Panc1 (cell line): ENCODE measurements at regions not wholly inside any gene's neighbourhood (a gene's known extent, or its start where the extent isn't known, plus 50 kb on each side); places are given as distances from the start of the nearest gene placed in this dataset.

Experiments used
- ATAC-seq: fragments of 200-7000 bp; cut with Tn5 transposase; 2 replicates; pipeline ENCODE4 v1.9.1; 2020; ENCODE audit warnings: mild to moderate bottlenecking, moderate library complexity
- BruUV-seq: library from RNA; stranded (reverse); fragments of 400-500 nt; replicated peaks from 2 replicates; lab custom pipeline; 2021; lab: Mats Ljungman, UMichigan
- CTCF ChIA-PET: fragments of 300-600 bp; sonication (Branson Sonifier 250); formaldehyde crosslinking; loops from one replicate; lab custom pipeline; 2022; ENCODE audit warnings: antibody characterized with exemption; lab: Charles Lee
- POLR2A ChIA-PET: fragments of 300-600 bp; sonication (Branson Sonifier 250); formaldehyde crosslinking; loops from one replicate; lab custom pipeline; 2022; ENCODE audit warnings: antibody characterized with exemption; lab: Charles Lee
- DNase-seq: peaks from one replicate; pipeline ENCODE4 v3.0.0-alpha.2; 2010; ENCODE audit warnings: low read depth, low spot score
- H3K27ac ChIP-seq: 2 replicates; pipeline ENCODE4 v1.5.1; 2011; ENCODE audit warnings: mild to moderate bottlenecking, low read length, inconsistent platforms
- H3K27me3 ChIP-seq: fragments of 200-500 bp; sonication (Bioruptor generic); 2 replicates; pipeline ENCODE4 v1.6.0; 2014; ENCODE audit warnings: low read length, inconsistent platforms; ENCODE audit not compliant: control insufficient read depth, insufficient read depth
- H3K36me3 ChIP-seq: fragments of 200-500 bp; sonication (Bioruptor generic); 2 replicates; pipeline ENCODE4 v1.5.1; 2014; ENCODE audit warnings: inconsistent platforms, mild to moderate bottlenecking, low read length, moderate library complexity; ENCODE audit not compliant: control insufficient read depth, insufficient read depth
- H3K4me1 ChIP-seq: 2 replicates; pipeline ENCODE4 v1.5.1; 2011; ENCODE audit warnings: inconsistent platforms, mild to moderate bottlenecking, low read length, moderate library complexity; ENCODE audit not compliant: control insufficient read depth, insufficient read depth
- H3K4me3 ChIP-seq, 2 experiments: 2 replicates each; pipeline ENCODE4 v1.5.1; 2011 to 2012; ENCODE audit warnings: low read depth in 2 of 2, low read length in 2 of 2, mild to moderate bottlenecking in 2 of 2, inconsistent platforms in 1 of 2, moderate library complexity in 1 of 2
- H3K9me3 ChIP-seq: fragments of 200-500 bp; sonication (Bioruptor generic); 2 replicates; pipeline ENCODE4 v1.5.1; 2014; ENCODE audit warnings: low read depth, mild to moderate bottlenecking, inconsistent platforms, low read length, moderate library complexity; ENCODE audit not compliant: control insufficient read depth, insufficient read depth
- CTCF ChIP-seq: fragments of 450-650 bp; IDR thresholded peaks from 2 replicates; pipeline ENCODE4 v1.5.1; 2017; ENCODE audit warnings: mild to moderate bottlenecking
- POLR2AphosphoS5 ChIP-seq: IDR thresholded peaks from 2 replicates; pipeline ENCODE4 v1.6.1; 2012; ENCODE audit warnings: mild to moderate bottlenecking, low read depth, low read length, moderate library complexity
- REST ChIP-seq, 2 experiments: IDR thresholded peaks; 2 replicates each; pipeline ENCODE4 v1.6.1; 2011 to 2012; ENCODE audit warnings: low read depth in 2 of 2, control low read depth in 1 of 2, low read length in 1 of 2, mild to moderate bottlenecking in 1 of 2, moderate library complexity in 1 of 2; ENCODE audit not compliant: insufficient read depth in 1 of 2
- SIN3A ChIP-seq: IDR thresholded peaks from 2 replicates; pipeline ENCODE4 v1.6.1; 2012; ENCODE audit warnings: low read depth, mild to moderate bottlenecking, low read length, moderate library complexity, borderline replicate concordance; ENCODE audit not compliant: insufficient read depth
- TCF7L2 ChIP-seq: IDR thresholded peaks from 2 replicates; pipeline ENCODE4 v1.6.1; 2011; ENCODE audit warnings: mild to moderate bottlenecking, low read depth, low read length, inconsistent platforms
- in situ Hi-C: cut with HindIII; loops from 2 replicates; pipeline ENCODE4 v1.10.0; 2016; ENCODE audit warnings: low sequenced_read_pairs, low pct_unique_long_range_greater_than_20kb
- intact Hi-C: fragments of 100-400 bp; cut with micrococcal nuclease; formaldehyde crosslinking; loops from one replicate; pipeline ENCODE4 v1.10.0; 2022; ENCODE audit not compliant: unreplicated experiment

- no peak for ATAC-seq
- in situ Hi-C loops, result no loop called here
Measured at GRCh38 chr18:78207942-78208341, 771.7 kb upstream of the SALL3 start.

GRCh38 chr18:78208461-78208860, 771.2 kb upstream of the SALL3 start:
- H3K9me3 ChIP-seq, result no peaks in the 10 kb centered on the region
- in situ Hi-C loops, result no loop called here
- intact Hi-C loops, result no loop called here
- TF ChIP-seq CTCF (no peak), TCF7L2 (no peak), SIN3A (no peak), REST (IDR thresholded peaks at IDR 0.05; ENCODE audit: insufficient read depth in 1 of 2, low read depth in 2 of 2, low read length in 1 of 2) (no peak), POLR2AphosphoS5 (no peak)
- ChIA-PET POLR2A (no interaction called here), CTCF (no interaction called here)
- no peak overlapping the region for H3K27ac ChIP-seq
- no TSS peak for BruUV-seq
- no peak overlapping the region for H3K4me3 ChIP-seq
- no peaks in the 10 kb centered on the region for H3K27me3 ChIP-seq
- no peaks in the 10 kb centered on the region for H3K4me1 ChIP-seq
- ATAC-seq, result no peak
- DNase-seq, result no peak
- H3K36me3 ChIP-seq, result no peaks in the 10 kb centered on the region

More at GRCh38 chr18:78207942-78208341, 771.7 kb upstream of the SALL3 start:
- no peaks in the 10 kb centered on the region for H3K27me3 ChIP-seq
- intact Hi-C loops, result no loop called here
- ChIA-PET CTCF (no interaction called here), POLR2A (no interaction called here)
- DNase-seq, result no peak
- H3K36me3 ChIP-seq, result no peaks in the 10 kb centered on the region
- no peak for TF ChIP-seq SIN3A
- no peak for TF ChIP-seq TCF7L2
- no peak for TF ChIP-seq POLR2AphosphoS5
- no TSS peak for BruUV-seq
- H3K9me3 ChIP-seq, result no peaks in the 10 kb centered on the region
- no peak overlapping the region for H3K27ac ChIP-seq
- no peaks in the 10 kb centered on the region for H3K4me1 ChIP-seq
- H3K4me3 ChIP-seq, result no peak overlapping the region

GRCh38 chr18:78213361-78213994, 766.1 kb upstream of the SALL3 start:
- no TSS peak for BruUV-seq
- no peak for DNase-seq
- no peaks in the 10 kb centered on the region for H3K9me3 ChIP-seq
- no peaks in the 10 kb centered on the region for H3K36me3 ChIP-seq
- in situ Hi-C loops (no loop called here), intact Hi-C loops (no loop called here)
- no peak overlapping the region for H3K4me3 ChIP-seq
- ATAC-seq, result no peak
- POLR2A ChIA-PET, result no interaction called here
- H3K27me3 ChIP-seq, result no peaks in the 10 kb centered on the region
- TF ChIP-seq TCF7L2 (no peak), CTCF (no peak), SIN3A (no peak), REST (IDR thresholded peaks at IDR 0.05; ENCODE audit: insufficient read depth in 1 of 2, low read depth in 2 of 2, low read length in 1 of 2) (no peak), POLR2AphosphoS5 (no peak)
- CTCF ChIA-PET, result no interaction called here
- no peak overlapping the region for H3K27ac ChIP-seq
- H3K4me1 ChIP-seq, result no peaks in the 10 kb centered on the region
